ENCODE measurements at regions not wholly inside any gene's neighbourhood (a gene's known extent, or its start where the extent isn't known, plus 50 kb on each side); places are given as distances from the start of the nearest gene placed in this dataset.

GRCh38 chr1:113255720-113256347, 134.5 kb upstream of the MAGI3 start:
- Mint-ChIP-seq H3K9me3 (ENCODE audit: low read depth) (no peaks in the 10 kb centered on the region), H3K27ac (no peak overlapping the region), H3K27me3 (peaks cover 22% of the 10 kb centered on the region), H3K36me3 (no peaks in the 10 kb centered on the region), H3K4me3 (no peak overlapping the region), H3K4me1 (no peaks in the 10 kb centered on the region)
- CTCF ChIA-PET = no interaction called here
- no peak for DNase-seq
- no peak for ATAC-seq

- H3K9me3 Mint-ChIP-seq (ENCODE audit: low read depth) = no peaks in the 10 kb centered on the region
- no peak overlapping the region for H3K27ac Mint-ChIP-seq
- DNase-seq (no peak), ATAC-seq (no peak)
- H3K36me3 Mint-ChIP-seq = no peaks in the 10 kb centered on the region
- CTCF ChIA-PET = no interaction called here
- no peak overlapping the region for H3K4me3 Mint-ChIP-seq
- no peaks in the 10 kb centered on the region for H3K4me1 Mint-ChIP-seq
- H3K27me3 Mint-ChIP-seq = peaks cover 25% of the 10 kb centered on the region
Observed at GRCh38 chr1:113256348-113256729, 134.0 kb upstream of the MAGI3 start.

DNA sequence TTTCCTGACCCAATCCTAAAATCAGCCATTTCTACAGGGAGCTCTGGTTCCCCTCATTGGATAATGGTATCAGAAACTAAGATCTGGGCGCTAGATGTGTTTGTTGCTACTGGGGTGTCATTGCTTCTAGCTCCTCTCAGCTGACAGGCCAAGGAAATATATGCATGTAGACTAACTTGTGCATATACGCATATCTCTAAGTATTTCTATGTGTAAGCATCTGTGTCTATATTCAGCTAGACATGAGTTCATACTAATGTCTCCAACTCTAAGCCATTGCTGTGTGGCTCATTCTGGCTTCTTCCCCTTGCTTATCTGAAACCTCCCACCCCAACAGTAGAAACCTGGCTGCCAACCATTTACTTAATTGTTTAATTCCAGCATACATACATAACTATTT, 130.3 kb upstream of the MAGI3 start:
- ATAC-seq = no peak
- CTCF ChIA-PET = no interaction called here
- no peak overlapping the region for H3K27ac Mint-ChIP-seq

GRCh38 chr1:113265196-113265595, 125.1 kb upstream of the MAGI3 start:
- H3K27ac Mint-ChIP-seq = no peak overlapping the region
- H3K36me3 Mint-ChIP-seq = no peaks in the 10 kb centered on the region
- H3K9me3 Mint-ChIP-seq (ENCODE audit: low read depth) = no peaks in the 10 kb centered on the region
- CTCF ChIA-PET = no interaction called here
- ATAC-seq (no peak), DNase-seq (no peak)
- no peaks in the 10 kb centered on the region for H3K4me1 Mint-ChIP-seq
- peaks cover 18% of the 10 kb centered on the region for H3K27me3 Mint-ChIP-seq
- no peak overlapping the region for H3K4me3 Mint-ChIP-seq

More for the DNA sequence above, 130.3 kb upstream of the MAGI3 start:
- H3K4me3 Mint-ChIP-seq = no peak overlapping the region
- no peaks in the 10 kb centered on the region for H3K36me3 Mint-ChIP-seq
- no peaks in the 10 kb centered on the region for H3K9me3 Mint-ChIP-seq (ENCODE audit: low read depth)
- no peaks in the 10 kb centered on the region for H3K4me1 Mint-ChIP-seq
- peaks cover 28% of the 10 kb centered on the region for H3K27me3 Mint-ChIP-seq
- DNase-seq = no peak

GRCh38 chr1:113266788-113267187, 123.5 kb upstream of the MAGI3 start:
- Mint-ChIP-seq H3K36me3 (no peaks in the 10 kb centered on the region), H3K27ac (no peak overlapping the region), H3K27me3 (peaks cover 15% of the 10 kb centered on the region), H3K4me1 (no peaks in the 10 kb centered on the region), H3K9me3 (ENCODE audit: low read depth) (no peaks in the 10 kb centered on the region), H3K4me3 (no peak overlapping the region)
- ATAC-seq (no peak), DNase-seq (no peak)
- CTCF ChIA-PET = no interaction called here

DNA sequence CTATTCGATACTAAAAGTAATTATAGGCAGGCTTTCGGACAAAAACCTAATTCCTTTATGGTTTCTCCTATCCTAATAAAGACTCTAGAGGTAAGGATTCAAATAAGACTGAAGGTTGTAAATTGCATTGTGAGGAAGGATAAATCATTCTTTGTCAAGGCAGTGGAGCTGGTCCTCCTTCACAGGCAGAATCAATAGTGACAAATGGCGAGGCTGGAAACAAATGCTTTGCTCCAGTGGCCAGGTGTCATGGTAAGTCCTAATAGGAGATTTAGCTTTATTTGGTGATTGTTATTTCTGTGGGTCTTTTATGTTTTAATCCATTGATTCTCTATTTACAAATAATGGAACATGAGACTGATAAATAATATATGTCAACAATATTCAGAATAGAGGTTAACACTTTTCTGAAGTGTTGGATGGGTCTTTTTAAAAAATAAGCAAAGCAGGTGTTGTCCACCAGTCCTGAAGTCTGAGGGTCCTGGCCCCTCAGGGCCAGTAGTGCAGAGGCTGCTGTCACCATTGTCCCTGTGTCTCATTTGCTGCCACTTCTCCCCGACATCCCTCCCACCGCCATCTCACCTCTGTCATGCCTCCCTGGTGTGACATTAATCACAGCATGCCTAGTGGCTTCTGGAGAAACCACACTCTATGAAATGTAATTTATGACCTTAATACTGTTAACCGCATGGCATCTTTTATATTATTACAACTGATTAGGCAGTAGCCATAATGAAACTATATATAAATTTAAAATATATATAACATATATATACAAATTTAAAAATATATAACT, 120.9 kb upstream of the MAGI3 start:
- Mint-ChIP-seq H3K4me3 (no peak overlapping the region), H3K4me1 (no peaks in the 10 kb centered on the region), H3K9me3 (ENCODE audit: low read depth) (no peaks in the 10 kb centered on the region), H3K27me3 (peaks cover 14% of the 10 kb centered on the region), H3K27ac (no peak overlapping the region), H3K36me3 (no peaks in the 10 kb centered on the region)
- no peak for DNase-seq
- no peak for ATAC-seq
- CTCF ChIA-PET = no interaction called here

DNA sequence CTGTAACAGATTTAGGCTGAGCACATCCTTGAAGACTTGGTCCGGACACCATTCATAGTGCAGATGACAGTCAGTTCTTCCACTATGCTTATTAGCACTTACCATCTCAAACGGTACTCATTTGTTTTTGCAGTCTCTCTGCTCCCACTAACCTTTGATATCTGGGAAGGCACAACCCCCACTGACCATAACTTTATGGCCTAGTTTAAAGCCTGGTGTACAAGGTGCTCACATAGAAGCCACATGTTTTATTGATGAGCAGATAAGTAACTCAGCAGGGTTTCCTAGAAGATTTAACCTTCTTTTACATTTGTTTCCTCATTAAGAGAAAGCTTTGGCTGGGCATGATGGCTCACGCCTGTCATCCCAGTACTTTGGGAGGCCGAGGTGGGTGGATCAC, 119.3 kb upstream of the MAGI3 start:
- no peak overlapping the region for H3K27ac Mint-ChIP-seq
- no peak for ATAC-seq
- peaks cover 21% of the 10 kb centered on the region for H3K27me3 Mint-ChIP-seq

DNA sequence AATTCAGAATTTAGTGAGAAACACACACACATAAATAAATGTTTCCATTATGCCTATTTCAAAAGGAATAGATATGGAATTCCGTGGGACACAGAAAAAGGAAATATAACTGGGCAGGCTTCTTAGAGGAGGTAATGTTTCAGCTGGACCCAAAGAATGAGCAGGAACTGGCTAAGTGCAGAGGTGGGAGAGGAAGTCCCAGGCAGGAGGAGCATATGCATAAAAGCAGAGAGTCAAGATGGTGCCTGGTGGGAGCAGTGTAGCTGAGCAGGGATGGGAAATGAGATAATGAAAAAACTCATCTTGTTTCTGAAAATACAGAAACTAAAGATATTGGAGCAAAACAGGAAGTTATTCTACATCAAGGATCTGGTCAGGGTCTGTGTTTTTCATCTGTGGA, 115.2 kb upstream of the MAGI3 start:
- no peak for ATAC-seq
- Mint-ChIP-seq H3K9me3 (ENCODE audit: low read depth) (no peaks in the 10 kb centered on the region), H3K4me1 (no peaks in the 10 kb centered on the region), H3K36me3 (no peaks in the 10 kb centered on the region), H3K27ac (no peak overlapping the region), H3K27me3 (peaks cover 33% of the 10 kb centered on the region), H3K4me3 (no peak overlapping the region)
- no peak for DNase-seq
- CTCF ChIA-PET = no interaction called here

More for the DNA sequence above, 119.3 kb upstream of the MAGI3 start:
- DNase-seq = no peak
- no peaks in the 10 kb centered on the region for H3K36me3 Mint-ChIP-seq
- CTCF ChIA-PET = no interaction called here
- no peak overlapping the region for H3K4me3 Mint-ChIP-seq
- H3K4me1 Mint-ChIP-seq = no peaks in the 10 kb centered on the region
- H3K9me3 Mint-ChIP-seq (ENCODE audit: low read depth) = no peaks in the 10 kb centered on the region

DNA sequence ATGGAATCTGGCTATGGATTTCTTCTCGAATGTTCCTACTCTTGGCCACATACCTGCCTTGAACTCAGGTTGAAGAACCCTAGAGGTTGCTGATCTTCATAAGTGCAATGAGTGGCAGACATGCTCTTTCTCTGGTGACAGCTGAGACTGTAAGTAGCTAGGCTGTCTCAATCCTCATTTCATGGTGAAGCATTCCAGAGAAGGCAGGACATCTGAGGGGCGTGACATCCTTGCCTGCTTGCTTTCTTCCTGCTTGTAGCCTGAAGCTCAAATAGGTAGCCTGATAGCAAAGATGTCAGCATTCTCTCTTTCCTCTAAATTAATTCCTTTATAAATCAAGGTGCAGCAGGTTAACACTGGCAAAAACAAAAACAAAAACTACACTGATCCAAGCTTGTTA, 114.6 kb upstream of the MAGI3 start:
- Mint-ChIP-seq H3K27me3 (peaks cover 39% of the 10 kb centered on the region), H3K9me3 (ENCODE audit: low read depth) (no peaks in the 10 kb centered on the region), H3K36me3 (no peaks in the 10 kb centered on the region), H3K4me3 (no peak overlapping the region), H3K27ac (no peak overlapping the region), H3K4me1 (no peaks in the 10 kb centered on the region)
- DNase-seq (no peak), ATAC-seq (no peak)
- CTCF ChIA-PET = no interaction called here

DNA sequence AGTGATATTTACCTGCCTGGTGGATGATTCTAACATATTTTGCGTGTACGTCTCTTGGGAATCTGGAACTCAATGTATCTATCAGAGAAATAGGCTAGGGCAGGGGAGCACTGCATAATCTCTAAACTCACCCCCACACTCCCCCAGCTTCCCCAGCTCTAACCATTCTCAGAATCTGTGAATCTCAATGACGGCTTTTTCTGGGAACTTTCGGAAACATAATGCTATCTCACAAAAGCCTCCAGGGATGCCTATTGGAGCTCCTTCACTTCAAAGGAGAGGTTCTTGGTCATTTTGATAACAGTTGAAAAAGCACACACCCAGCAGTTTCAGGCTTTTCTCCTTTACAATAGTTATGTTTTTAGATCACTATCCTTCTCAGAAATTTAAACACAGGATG, 113.8 kb upstream of the MAGI3 start:
- no peaks in the 10 kb centered on the region for H3K4me1 Mint-ChIP-seq
- CTCF ChIA-PET = no interaction called here
- DNase-seq = no peak
- H3K9me3 Mint-ChIP-seq (ENCODE audit: low read depth) = no peaks in the 10 kb centered on the region
- H3K27ac Mint-ChIP-seq = no peak overlapping the region
- no peaks in the 10 kb centered on the region for H3K36me3 Mint-ChIP-seq
- H3K27me3 Mint-ChIP-seq = peaks cover 43% of the 10 kb centered on the region
- H3K4me3 Mint-ChIP-seq = no peak overlapping the region
- no peak for ATAC-seq

DNA sequence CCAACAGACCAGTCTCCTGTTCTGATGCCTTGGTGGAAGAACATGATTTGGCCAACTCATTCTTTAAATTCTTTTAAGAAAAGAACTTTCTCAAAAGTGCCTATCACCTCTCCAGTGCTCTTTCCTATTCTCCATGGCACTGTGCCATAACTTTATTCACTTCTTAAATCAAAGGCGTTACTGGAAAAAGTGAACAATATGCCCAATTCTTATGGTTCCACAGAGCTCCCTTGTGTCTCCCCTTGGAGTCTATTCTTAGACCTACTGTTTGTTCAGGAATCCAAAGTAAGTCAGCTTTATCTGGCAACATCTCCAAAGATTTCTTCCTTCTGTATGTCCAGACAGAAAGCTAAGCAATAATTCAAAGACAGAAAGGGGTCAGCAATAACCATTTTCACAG, 111.9 kb upstream of the MAGI3 start:
- H3K4me3 Mint-ChIP-seq = no peak overlapping the region
- no peak overlapping the region for H3K27ac Mint-ChIP-seq
- no peaks in the 10 kb centered on the region for H3K4me1 Mint-ChIP-seq
- no peaks in the 10 kb centered on the region for H3K36me3 Mint-ChIP-seq
- H3K9me3 Mint-ChIP-seq (ENCODE audit: low read depth) = no peaks in the 10 kb centered on the region
- DNase-seq = no peak
- peaks cover 35% of the 10 kb centered on the region for H3K27me3 Mint-ChIP-seq
- CTCF ChIA-PET = no interaction called here
- no peak for ATAC-seq

GRCh38 chr1:113278777-113279176, 111.5 kb upstream of the MAGI3 start:
- no peaks in the 10 kb centered on the region for H3K4me1 Mint-ChIP-seq
- ATAC-seq (no peak), DNase-seq (no peak)

DNA sequence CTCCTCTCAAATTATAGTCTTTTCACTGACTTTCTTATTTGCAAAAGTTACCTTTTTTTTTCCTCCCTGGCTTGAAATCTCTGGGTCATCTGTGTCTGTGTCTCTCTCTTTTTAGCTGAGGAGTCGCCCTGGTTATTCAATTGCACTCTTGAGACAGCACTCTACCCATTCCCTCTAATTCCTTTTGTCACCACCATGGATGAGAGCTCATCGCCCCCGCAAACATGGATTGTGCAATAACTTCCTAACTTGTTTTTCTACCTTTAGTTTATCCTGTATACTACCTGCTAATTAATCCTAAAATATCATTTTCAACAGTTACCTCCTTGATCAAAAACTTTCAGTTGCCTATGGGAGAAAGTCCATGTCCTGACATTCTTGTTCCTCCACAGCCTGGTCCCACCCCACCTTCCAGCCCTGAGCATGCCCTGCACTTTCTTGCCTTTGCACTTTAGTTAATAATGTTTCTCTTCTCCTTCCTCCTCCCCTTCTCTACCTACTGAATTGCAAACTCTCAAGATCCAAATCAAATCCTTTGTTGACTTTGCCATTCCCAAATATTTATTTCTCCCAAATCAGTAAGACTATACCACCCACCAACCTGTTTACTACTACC, 110.4 kb upstream of the MAGI3 start:
- no peak for ATAC-seq
- Mint-ChIP-seq H3K27me3 (peaks cover 35% of the 10 kb centered on the region), H3K27ac (no peak overlapping the region), H3K4me3 (no peak overlapping the region), H3K4me1 (no peaks in the 10 kb centered on the region), H3K9me3 (ENCODE audit: low read depth) (no peaks in the 10 kb centered on the region), H3K36me3 (no peaks in the 10 kb centered on the region)
- CTCF ChIA-PET = no interaction called here
- no peak for DNase-seq

More at GRCh38 chr1:113278777-113279176, 111.5 kb upstream of the MAGI3 start:
- Mint-ChIP-seq H3K36me3 (no peaks in the 10 kb centered on the region), H3K27ac (no peak overlapping the region), H3K27me3 (peaks cover 35% of the 10 kb centered on the region), H3K4me3 (no peak overlapping the region), H3K9me3 (ENCODE audit: low read depth) (no peaks in the 10 kb centered on the region)
- CTCF ChIA-PET = no interaction called here

DNA sequence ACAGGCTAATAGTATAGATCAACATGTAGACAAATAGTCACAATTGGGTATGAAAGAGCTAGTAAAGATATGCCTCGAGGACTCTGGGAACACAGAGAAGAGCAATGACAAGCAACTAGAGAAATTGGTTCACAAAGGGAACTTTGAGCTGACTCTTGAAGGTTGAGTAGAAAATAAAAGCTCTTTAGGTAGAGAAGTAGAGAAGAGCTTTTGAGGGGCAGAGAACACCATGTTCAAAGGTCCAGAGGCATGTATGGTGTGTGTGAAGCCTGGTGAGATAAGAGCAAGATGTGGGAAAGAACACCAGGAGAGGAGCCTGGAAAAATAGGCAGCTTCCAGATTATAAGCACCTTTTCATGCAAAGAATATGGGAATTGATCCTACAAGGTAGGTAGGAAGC, 109.7 kb upstream of the MAGI3 start:
- Mint-ChIP-seq H3K36me3 (no peaks in the 10 kb centered on the region), H3K4me1 (no peaks in the 10 kb centered on the region), H3K27me3 (peaks cover 29% of the 10 kb centered on the region), H3K27ac (no peak overlapping the region), H3K9me3 (ENCODE audit: low read depth) (no peaks in the 10 kb centered on the region), H3K4me3 (no peak overlapping the region)
- DNase-seq = no peak
- no peak for ATAC-seq
- CTCF ChIA-PET = no interaction called here
